ENCODE measurements at regions not wholly inside any gene's neighbourhood (a gene's known extent, or its start where the extent isn't known, plus 50 kb on each side); places are given as distances from the start of the nearest gene placed in this dataset.
"Not testable (repeated sequence)": the region's sequence is repeated elsewhere in the genome, so short reads cannot be mapped to it uniquely, and the experiment has no call there.

- WGBS, 2 donors: 82 to 85% methylated on average over 6 of the region's 6 CpGs
- intact Hi-C loops (cut with DNase I): no loop called here
- TF ChIP-seq POLR2A (IDR thresholded peaks at IDR 0.05) (no peak), CTCF (IDR thresholded peaks at IDR 0.05) (no peak)
- Histone ChIP-seq H3K4me3 (replicated peaks in 1 of 3) (no peak overlapping the region), H3K27ac (no peak overlapping the region), H3K9me3 (no peaks in the 10 kb centered on the region), H3K36me3 (no peaks in the 10 kb centered on the region), H3K4me1 (no peaks in the 10 kb centered on the region), H3K27me3 (no peaks in the 10 kb centered on the region)
- no peak for DNase-seq
Observed at GRCh38 chr17:5980941-5981340, 89.2 kb upstream of the WSCD1 start.

GRCh38 chr17:5986644-5987043 is 83.5 kb upstream of the WSCD1 start:
- TF ChIP-seq POLR2A (IDR thresholded peaks at IDR 0.05) (no peak), CTCF (IDR thresholded peaks at IDR 0.05) (no peak)
- Histone ChIP-seq H3K4me1 (no peaks in the 10 kb centered on the region), H3K27ac (no peak overlapping the region), H3K36me3 (no peaks in the 10 kb centered on the region), H3K9me3 (no peaks in the 10 kb centered on the region), H3K27me3 (no peaks in the 10 kb centered on the region), H3K4me3 (replicated peaks in 1 of 3) (no peak overlapping the region)
- no peak for DNase-seq
- 87 to 89% methylated on average over 2 of the region's 2 CpGs for WGBS, 2 donors
- intact Hi-C loops (cut with DNase I): no loop called here

GRCh38 chr17:6000426-6000825 is 69.8 kb upstream of the WSCD1 start:
- TF ChIP-seq POLR2A (IDR thresholded peaks at IDR 0.05) (no peak), CTCF (IDR thresholded peaks at IDR 0.05) (no peak)
- Histone ChIP-seq H3K36me3 (no peaks in the 10 kb centered on the region), H3K9me3 (no peaks in the 10 kb centered on the region), H3K27ac (no peak overlapping the region), H3K27me3 (no peaks in the 10 kb centered on the region), H3K4me1 (no peaks in the 10 kb centered on the region), H3K4me3 (replicated peaks in 1 of 3) (no peak overlapping the region)
- 83% methylated on average over 4 of the region's 4 CpGs for WGBS, 2 donors
- intact Hi-C loops (cut with DNase I): no loop called here
- no peak for DNase-seq

GRCh38 chr17:6003221-6003620 is 67.0 kb upstream of the WSCD1 start:
- H3K27ac ChIP-seq; H3K27me3 ChIP-seq; H3K4me1 ChIP-seq; H3K9me3 ChIP-seq; intact Hi-C loops (cut with DNase I); DNase-seq; H3K4me3 ChIP-seq (replicated peaks in 1 of 3); H3K36me3 ChIP-seq: not testable (repeated sequence)
- WGBS, 2 donors: 49 to 72% methylated on average over 6 of the region's 6 CpGs

- WGBS, 2 donors: 72 to 85% methylated on average over 6 of the region's 6 CpGs
- Histone ChIP-seq H3K27me3 (no peaks in the 10 kb centered on the region), H3K9me3 (no peaks in the 10 kb centered on the region), H3K27ac (no peak overlapping the region), H3K36me3 (no peaks in the 10 kb centered on the region), H3K4me1 (no peaks in the 10 kb centered on the region), H3K4me3 (replicated peaks in 1 of 3) (no peak overlapping the region)
- no peak for DNase-seq
- TF ChIP-seq POLR2A (IDR thresholded peaks at IDR 0.05): no peak
- no peak for TF ChIP-seq CTCF (IDR thresholded peaks at IDR 0.05)
- intact Hi-C loops (cut with DNase I): no loop called here
Observed at GRCh38 chr17:6005939-6006338, 64.2 kb upstream of the WSCD1 start.

GRCh38 chr17:6011206-6011605 is 59.0 kb upstream of the WSCD1 start:
- DNase-seq: no peak
- Histone ChIP-seq H3K4me1 (no peaks in the 10 kb centered on the region), H3K9me3 (no peaks in the 10 kb centered on the region), H3K36me3 (no peaks in the 10 kb centered on the region), H3K27ac (no peak overlapping the region), H3K27me3 (no peaks in the 10 kb centered on the region), H3K4me3 (replicated peaks in 1 of 3) (no peak overlapping the region)
- TF ChIP-seq POLR2A (IDR thresholded peaks at IDR 0.05): no peak
- no peak for TF ChIP-seq CTCF (IDR thresholded peaks at IDR 0.05)
- WGBS, 2 donors: 50 to 69% methylated on average over 1 of the region's 1 CpG
- intact Hi-C loops (cut with DNase I): no loop called here
